ENCODE measurements at regions not wholly inside any gene's neighbourhood (a gene's known extent, or its start where the extent isn't known, plus 50 kb on each side); places are given as distances from the start of the nearest gene placed in this dataset.

- TF ChIP-seq CTCF (conservative IDR thresholded peaks at IDR 0.05; ENCODE audit: low read depth in 2 of 2) (no peak), POLR2AphosphoS5 (IDR thresholded peaks at IDR 0.05; ENCODE audit: low read depth) (no peak)
Measured at GRCh38 chr11:92702037-92702804, 267.2 kb upstream of the MTNR1B start.

Measured in GM23338 (cell line).